OCI-LY1 (cell line): ENCODE measurements at regions not wholly inside any gene's neighbourhood (a gene's known extent, or its start where the extent isn't known, plus 50 kb on each side); places are given as distances from the start of the nearest gene placed in this dataset.

ENCODE experiments used
- H2AFZ ChIP-seq: fragments of 200-600 bp; sonication (generic), shearing (Covaris generic); 2 replicates; pipeline ENCODE4 v1.6.0; 2014; ENCODE audit warnings: antibody characterized with exemption, mild to moderate bottlenecking, low read length
- H3F3A ChIP-seq: fragments of 200-600 bp; sonication (generic), shearing (Covaris generic); 2 replicates; pipeline ENCODE4 v1.6.0; 2014; ENCODE audit warnings: mild to moderate bottlenecking, antibody characterized with exemption, low read length, moderate library complexity; ENCODE audit not compliant: insufficient read depth
- H3K27ac ChIP-seq: fragments of 200-600 bp; sonication (generic); 2 replicates; pipeline ENCODE4 v1.5.1; 2014; ENCODE audit warnings: low read length, mixed run types, mild to moderate bottlenecking, low read depth; ENCODE audit not compliant: poor library complexity, severe bottlenecking
- H3K27me3 ChIP-seq: fragments of 200-600 bp; sonication (generic); 2 replicates; pipeline ENCODE4 v1.6.0; 2014; ENCODE audit warnings: antibody characterized with exemption, mild to moderate bottlenecking, low read length, moderate library complexity; ENCODE audit not compliant: insufficient read depth
- H3K36me3 ChIP-seq: fragments of 200-600 bp; sonication (generic); 2 replicates; pipeline ENCODE4 v1.6.1; 2014; ENCODE audit warnings: mild to moderate bottlenecking, antibody characterized with exemption, low read length, moderate library complexity, mixed read lengths; ENCODE audit not compliant: insufficient read depth
- H3K4me1 ChIP-seq: fragments of 200-600 bp; sonication (generic); 2 replicates; pipeline ENCODE4 v1.5.1; 2014; ENCODE audit warnings: mild to moderate bottlenecking, low read length, moderate library complexity; ENCODE audit not compliant: insufficient read depth, severe bottlenecking
- H3K4me2 ChIP-seq: fragments of 200-600 bp; sonication (generic), shearing (Covaris generic); 2 replicates; pipeline ENCODE4 v1.6.1; 2014; ENCODE audit warnings: low read length
- H3K4me3 ChIP-seq: fragments of 200-600 bp; sonication (generic); 2 replicates; pipeline ENCODE4 v1.5.1; 2014; ENCODE audit warnings: low read length, low read depth, mild to moderate bottlenecking, mixed read lengths; ENCODE audit not compliant: poor library complexity, severe bottlenecking
- H3K79me2 ChIP-seq: fragments of 200-600 bp; shearing (Covaris generic); 2 replicates; pipeline ENCODE4 v1.6.1; 2016; ENCODE audit warnings: mixed run types, low read length, mixed read lengths; ENCODE audit not compliant: insufficient read depth
- H3K9ac ChIP-seq: fragments of 200-600 bp; sonication (generic), shearing (Covaris generic); 2 replicates; pipeline ENCODE4 v1.6.1; 2014; ENCODE audit warnings: mild to moderate bottlenecking, low read length, mixed read lengths
- H3K9me2 ChIP-seq: fragments of 200-600 bp; sonication (generic), shearing (Covaris generic); 2 replicates; pipeline ENCODE4 v1.6.1; 2014; ENCODE audit warnings: low read depth, mild to moderate bottlenecking, low read length, mixed read lengths
- H3K9me3 ChIP-seq: fragments of 200-600 bp; shearing (Covaris generic); 2 replicates; pipeline ENCODE4 v1.6.1; 2014; ENCODE audit warnings: low read length, mixed read lengths
- H4K20me1 ChIP-seq: fragments of 200-600 bp; sonication (generic), shearing (Covaris generic); 2 replicates; pipeline ENCODE4 v1.6.0; 2016; ENCODE audit warnings: mild to moderate bottlenecking, low read length; ENCODE audit not compliant: insufficient read depth
- EZH2 ChIP-seq: fragments of 200-600 bp; sonication (generic), shearing (Covaris generic); IDR thresholded peaks from 2 replicates; pipeline ENCODE4 v1.8.0; 2017; ENCODE audit warnings: borderline replicate concordance, mixed run types, mild to moderate bottlenecking, antibody characterized with exemption, low read length, moderate library complexity, mixed read lengths
- TF ChIP-seq, protein P1 (sequence below): fragments of 200-600 bp; sonication (generic), shearing (Covaris generic); IDR thresholded peaks from 2 replicates; pipeline ENCODE4 v1.5.1; 2017; ENCODE audit warnings: mild to moderate bottlenecking, antibody characterized with exemption, low read length, moderate library complexity, mixed read lengths

DNA sequence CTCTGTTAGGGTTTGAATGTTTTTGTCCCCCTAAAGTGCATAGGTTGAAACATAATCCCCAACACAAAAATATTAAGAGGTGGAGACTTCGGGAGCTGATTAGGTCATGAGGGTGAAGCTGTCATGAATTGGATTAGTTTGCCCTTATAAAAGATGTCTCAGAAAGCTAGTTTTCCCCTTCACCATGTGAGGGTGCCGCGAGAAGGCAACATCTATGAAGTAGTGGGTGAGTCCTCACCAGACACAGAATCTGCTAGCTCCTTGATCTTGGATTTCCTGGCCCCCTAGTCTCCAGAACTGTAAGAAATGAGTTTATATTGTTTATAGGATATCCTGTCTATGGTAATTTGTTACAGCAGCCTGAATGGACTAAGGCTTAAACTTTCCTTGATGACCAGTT is 301.5 kb upstream of the ATP2B1 start:
- H2AFZ ChIP-seq = no peak overlapping the region
- TF ChIP-seq, protein P1, sequence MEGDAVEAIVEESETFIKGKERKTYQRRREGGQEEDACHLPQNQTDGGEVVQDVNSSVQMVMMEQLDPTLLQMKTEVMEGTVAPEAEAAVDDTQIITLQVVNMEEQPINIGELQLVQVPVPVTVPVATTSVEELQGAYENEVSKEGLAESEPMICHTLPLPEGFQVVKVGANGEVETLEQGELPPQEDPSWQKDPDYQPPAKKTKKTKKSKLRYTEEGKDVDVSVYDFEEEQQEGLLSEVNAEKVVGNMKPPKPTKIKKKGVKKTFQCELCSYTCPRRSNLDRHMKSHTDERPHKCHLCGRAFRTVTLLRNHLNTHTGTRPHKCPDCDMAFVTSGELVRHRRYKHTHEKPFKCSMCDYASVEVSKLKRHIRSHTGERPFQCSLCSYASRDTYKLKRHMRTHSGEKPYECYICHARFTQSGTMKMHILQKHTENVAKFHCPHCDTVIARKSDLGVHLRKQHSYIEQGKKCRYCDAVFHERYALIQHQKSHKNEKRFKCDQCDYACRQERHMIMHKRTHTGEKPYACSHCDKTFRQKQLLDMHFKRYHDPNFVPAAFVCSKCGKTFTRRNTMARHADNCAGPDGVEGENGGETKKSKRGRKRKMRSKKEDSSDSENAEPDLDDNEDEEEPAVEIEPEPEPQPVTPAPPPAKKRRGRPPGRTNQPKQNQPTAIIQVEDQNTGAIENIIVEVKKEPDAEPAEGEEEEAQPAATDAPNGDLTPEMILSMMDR = peak; percentile 28; the same call in 1 of the 2 replicates
- TF ChIP-seq EZH2 = no peak
- H3F3A ChIP-seq = no peaks in the 10 kb centered on the region
- H3K36me3 ChIP-seq = no peaks in the 10 kb centered on the region
- H3K4me1 ChIP-seq = peaks cover 20% of the 10 kb centered on the region
- H3K4me2 ChIP-seq = no peak overlapping the region
- no peaks in the 10 kb centered on the region for H3K9me3 ChIP-seq
- no peaks in the 10 kb centered on the region for H4K20me1 ChIP-seq
- no peak overlapping the region for H3K9ac ChIP-seq
- no peak overlapping the region for H3K27ac ChIP-seq
- no peak overlapping the region for H3K4me3 ChIP-seq
- no peaks in the 10 kb centered on the region for H3K9me2 ChIP-seq
- no peaks in the 10 kb centered on the region for H3K27me3 ChIP-seq
- H3K79me2 ChIP-seq = no peaks in the 10 kb centered on the region

DNA sequence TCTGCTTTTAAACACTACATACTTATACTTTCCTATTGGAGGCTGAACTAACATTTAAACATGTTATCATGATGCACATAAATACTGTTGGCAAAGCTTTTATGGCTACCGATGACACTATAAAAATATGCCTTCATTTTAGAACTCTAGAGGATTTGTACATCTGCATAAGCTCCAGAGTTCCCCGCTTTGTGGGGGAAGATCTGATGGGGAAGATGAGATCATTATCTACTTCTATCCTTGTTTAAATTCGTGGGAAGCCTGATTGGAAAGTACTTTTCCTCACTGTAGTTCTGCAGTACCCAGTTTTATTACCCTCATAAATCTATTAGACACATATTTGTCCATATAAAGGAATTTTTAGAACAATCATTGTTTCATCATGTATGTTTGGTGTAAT is 299.6 kb upstream of the ATP2B1 start:
- no peaks in the 10 kb centered on the region for H3K27me3 ChIP-seq
- H3K4me2 ChIP-seq = no peak overlapping the region
- H3K9ac ChIP-seq = no peak overlapping the region
- H2AFZ ChIP-seq = no peak overlapping the region
- no peak overlapping the region for H3K4me3 ChIP-seq
- no peaks in the 10 kb centered on the region for H3K79me2 ChIP-seq
- H3K9me3 ChIP-seq = no peaks in the 10 kb centered on the region
- no peak for TF ChIP-seq EZH2
- TF ChIP-seq, protein P1 = no peak
- H3K9me2 ChIP-seq = no peaks in the 10 kb centered on the region
- no peaks in the 10 kb centered on the region for H4K20me1 ChIP-seq
- no peaks in the 10 kb centered on the region for H3F3A ChIP-seq
- H3K27ac ChIP-seq = no peak overlapping the region
- H3K4me1 ChIP-seq = peaks cover 35% of the 10 kb centered on the region
- H3K36me3 ChIP-seq = no peaks in the 10 kb centered on the region

DNA sequence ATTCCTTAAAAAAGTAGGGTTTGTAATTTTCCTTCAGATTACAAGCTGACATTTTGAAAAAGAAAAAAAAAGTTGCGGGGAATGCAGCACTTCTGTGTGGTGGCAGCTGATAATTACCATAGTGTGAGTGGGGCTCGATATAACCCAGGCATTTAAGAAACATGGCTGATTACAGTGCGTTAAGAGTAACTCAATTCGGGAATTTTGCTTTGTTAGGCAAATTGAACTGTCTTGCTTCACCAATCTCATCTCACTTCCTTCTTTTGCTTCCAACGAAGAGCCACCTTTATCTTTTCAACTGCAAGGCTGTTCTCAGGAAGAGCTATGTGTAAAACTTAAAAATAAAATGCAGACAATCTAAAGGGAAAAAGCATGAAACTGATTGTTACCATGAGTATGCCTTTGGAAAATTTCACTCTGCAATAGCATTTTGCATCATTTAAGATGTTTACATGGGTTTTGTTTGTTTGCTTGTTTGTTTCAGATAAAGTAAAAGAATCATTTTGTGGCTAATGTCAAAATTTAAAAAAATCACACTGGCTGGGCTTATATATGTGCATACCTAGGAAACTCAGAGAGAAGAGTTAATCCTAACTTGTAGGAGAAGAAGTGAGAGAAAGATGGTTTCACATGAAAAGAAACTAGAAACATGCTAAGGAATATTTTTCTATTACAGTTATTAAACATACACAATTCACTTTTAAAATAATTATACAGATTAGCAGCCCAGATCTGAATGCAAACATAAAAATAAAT is 295.9 kb upstream of the ATP2B1 start:
- Histone ChIP-seq H3K9ac (no peak overlapping the region), H3K27me3 (no peaks in the 10 kb centered on the region), H3K4me1 (peaks cover 29% of the 10 kb centered on the region), H3K36me3 (no peaks in the 10 kb centered on the region), H3K9me2 (no peaks in the 10 kb centered on the region), H3K4me2 (peak overlapping the region; percentile 30; the same call in 1 of the 2 replicates), H3K79me2 (no peaks in the 10 kb centered on the region), H3F3A (no peaks in the 10 kb centered on the region), H2AFZ (peak overlapping the region; percentile 39), H4K20me1 (no peaks in the 10 kb centered on the region), H3K9me3 (no peaks in the 10 kb centered on the region), H3K4me3 (no peak overlapping the region), H3K27ac (no peak overlapping the region)
- TF ChIP-seq EZH2 = no peak
- TF ChIP-seq, protein P1 = no peak
